Lung (tissue), 11 donors: ENCODE measurements at regions not wholly inside any gene's neighbourhood (a gene's known extent, or its start where the extent isn't known, plus 50 kb on each side); places are given as distances from the start of the nearest gene placed in this dataset.

Experiments
- ATAC-seq: fragments of 200-7000 bp; cut with Tn5 transposase; one replicate; pipeline ENCODE4 v1.9.1; 2020; ENCODE audit warnings: moderate number of reproducible peaks; ENCODE audit not compliant: insufficient read depth, low FRiP score
- DNase-seq, 3 donors: peaks; one replicate each; pipeline ENCODE4 v3.0.0-alpha.2; 2013 to 2017
- H3K27ac ChIP-seq, 2 donors: one replicate each; pipeline ENCODE4 v1.5.1; 2013; ENCODE audit warnings: mild to moderate bottlenecking in 2 of 2, moderate library complexity in 2 of 2, control low read depth in 1 of 2, inconsistent platforms in 1 of 2, low read depth in 1 of 2, low read length in 1 of 2
- H3K27me3 ChIP-seq, 3 donors: one replicate each; pipeline ENCODE4 v1.5.1; 2013; ENCODE audit warnings: low read length in 2 of 3; ENCODE audit not compliant: control insufficient read depth in 3 of 3, insufficient read depth in 3 of 3
- H3K36me3 ChIP-seq, 4 donors: one replicate each; pipeline ENCODE4 v1.5.1; 2013; ENCODE audit warnings: low read length in 4 of 4, mild to moderate bottlenecking in 1 of 4, moderate library complexity in 1 of 4; ENCODE audit not compliant: control insufficient read depth in 4 of 4, insufficient read depth in 4 of 4
- H3K4me1 ChIP-seq, 5 donors: one replicate each; pipeline ENCODE4 v1.5.1; 2013; ENCODE audit warnings: low read length in 5 of 5, mild to moderate bottlenecking in 2 of 5, moderate library complexity in 1 of 5; ENCODE audit not compliant: control insufficient read depth in 5 of 5, insufficient read depth in 5 of 5
- H3K4me3 ChIP-seq: one replicate; pipeline ENCODE4 v1.5.1; 2013; ENCODE audit warnings: mild to moderate bottlenecking, control low read depth, moderate library complexity
- H3K9ac ChIP-seq, 2 donors: one replicate each; pipeline ENCODE4 v1.5.1; 2013; ENCODE audit warnings: low read length in 2 of 2, control low read depth in 1 of 2; ENCODE audit not compliant: insufficient read depth in 1 of 2
- H3K9me3 ChIP-seq, 4 donors: one replicate each; pipeline ENCODE4 v1.5.1; 2013; ENCODE audit warnings: low read length in 3 of 4, mild to moderate bottlenecking in 1 of 4, moderate library complexity in 1 of 4; ENCODE audit not compliant: control insufficient read depth in 4 of 4, insufficient read depth in 3 of 4
- CTCF ChIP-seq: IDR thresholded peaks from 2 replicates; pipeline ENCODE4 v1.5.1; 2012; ENCODE audit warnings: mild to moderate bottlenecking; ENCODE audit errors: control extremely low read depth, extremely low read depth
- WGBS, 2 donors: extraction: QIAGEN DNeasy Blood & Tissue Kit; methylation state at CpG; one replicate each; pipeline ENCODE4 v1.1.7; 2013; 5-methylcytosine and 5-hydroxymethylcytosine counted together
- donor health status: control.
- donor health status: control.
- donor health status: Bipolar disorder and iron deficiency.
- donor health status: healthy.
- donor health status: DM: yes; HTN: yes; CAD: no.

GRCh38 chr5:167702014-167702413 lies 589.4 kb upstream of the WWC1 start:
- Histone ChIP-seq H3K27me3 (no peaks in the 10 kb centered on the region), H3K9me3 (no peaks in the 10 kb centered on the region), H3K27ac (no peak overlapping the region), H3K4me1 (peaks cover 0 to 9% (median 3%) of the 10 kb centered on the region in 5 donors), H3K9ac (no peak overlapping the region), H3K4me3 (no peak overlapping the region), H3K36me3 (no peaks in the 10 kb centered on the region)
- DNase-seq (no peak), ATAC-seq (no peak)
- WGBS, 2 donors = 64% methylated on average over 2 of the region's 2 CpGs
- no peak for TF ChIP-seq CTCF

GRCh38 chr5:167708449-167708848 lies 583.0 kb upstream of the WWC1 start:
- Histone ChIP-seq H3K9me3 (no peaks in the 10 kb centered on the region), H3K9ac (no peak overlapping the region), H3K4me1 (peaks cover 0 to 23% (median 6%) of the 10 kb centered on the region in 5 donors), H3K36me3 (no peaks in the 10 kb centered on the region), H3K4me3 (no peak overlapping the region), H3K27ac (no peak overlapping the region), H3K27me3 (peaks cover 0 to under 1% (median 0%) of the 10 kb centered on the region in 3 donors)
- ATAC-seq (no peak), DNase-seq (no peak)
- 78 to 79% methylated on average over 3 of the region's 3 CpGs for WGBS, 2 donors
- TF ChIP-seq CTCF = no peak

GRCh38 chr5:167709625-167710024 lies 581.8 kb upstream of the WWC1 start:
- Histone ChIP-seq H3K9ac (no peak overlapping the region), H3K9me3 (no peaks in the 10 kb centered on the region), H3K27me3 (peaks cover 0 to 3% (median 0%) of the 10 kb centered on the region in 3 donors), H3K4me3 (no peak overlapping the region), H3K4me1 (peaks cover 0 to 25% (median 9%) of the 10 kb centered on the region in 5 donors), H3K27ac (no peak overlapping the region), H3K36me3 (no peaks in the 10 kb centered on the region)
- DNase-seq (no peak), ATAC-seq (no peak)
- no peak for TF ChIP-seq CTCF
- 83 to 86% methylated on average over 4 of the region's 4 CpGs for WGBS, 2 donors

- Histone ChIP-seq H3K4me3 (no peak overlapping the region), H3K4me1 (peaks cover 0 to 18% (median 6%) of the 10 kb centered on the region in 5 donors), H3K36me3 (no peaks in the 10 kb centered on the region), H3K27ac (no peak overlapping the region), H3K27me3 (peaks cover 0 to 3% (median 0%) of the 10 kb centered on the region in 3 donors), H3K9ac (no peak overlapping the region), H3K9me3 (no peaks in the 10 kb centered on the region)
- DNase-seq (no peak), ATAC-seq (no peak)
- 74 to 80% methylated on average over 3 of the region's 3 CpGs for WGBS, 2 donors
- TF ChIP-seq CTCF = no peak
These were observed 580.9 kb upstream of the WWC1 start for GRCh38 chr5:167710444-167711073.
